ENCODE measurements at regions not wholly inside any gene's neighbourhood (a gene's known extent, or its start where the extent isn't known, plus 50 kb on each side); places are given as distances from the start of the nearest gene placed in this dataset.

GRCh38 chr2:81050580-81051095, 746.1 kb upstream of the LRRTM1 start:
- TF ChIP-seq CTCF (IDR thresholded peaks at IDR 0.05), result no peak

- TF ChIP-seq CTCF (IDR thresholded peaks at IDR 0.05), result no peak
These were observed 739.1 kb upstream of the LRRTM1 start for GRCh38 chr2:81043681-81044080.

- TF ChIP-seq CTCF (IDR thresholded peaks at IDR 0.05), result peak; percentile 31; the same call in 1 of the 2 replicates
These were observed 702.6 kb upstream of the LRRTM1 start for GRCh38 chr2:81007104-81007503.

- no peak for TF ChIP-seq CTCF (IDR thresholded peaks at IDR 0.05)
These were observed 698.4 kb upstream of the LRRTM1 start for GRCh38 chr2:81002906-81003305.

- no peak for TF ChIP-seq CTCF (IDR thresholded peaks at IDR 0.05)
These were observed 682.9 kb upstream of the LRRTM1 start for GRCh38 chr2:80987466-80987865.

GRCh38 chr2:80969900-80970299, 665.3 kb upstream of the LRRTM1 start:
- no peak for TF ChIP-seq CTCF (IDR thresholded peaks at IDR 0.05)

GRCh38 chr2:80968450-80968849, 663.9 kb upstream of the LRRTM1 start:
- no peak for TF ChIP-seq CTCF (IDR thresholded peaks at IDR 0.05)

GRCh38 chr2:80947601-80948130, 643.1 kb upstream of the LRRTM1 start:
- no peak for TF ChIP-seq CTCF (IDR thresholded peaks at IDR 0.05)
